HG02938 (cell line): ENCODE measurements at regions not wholly inside any gene's neighbourhood (a gene's known extent, or its start where the extent isn't known, plus 50 kb on each side); places are given as distances from the start of the nearest gene placed in this dataset.

Experiments
- ATAC-seq: cut with Tn5 transposase; IDR thresholded peaks from one replicate; pipeline ENCODE4 v1.9.1; 2021; ENCODE audit warnings: mild to moderate bottlenecking, moderate library complexity; ENCODE audit not compliant: unreplicated experiment

- ATAC-seq: no peak
Observed at GRCh38 chr12:19855851-19856250, 416.6 kb downstream of the AEBP2 start.

- ATAC-seq: no peak
Observed at GRCh38 chr12:19856389-19856788, 417.1 kb downstream of the AEBP2 start.

GRCh38 chr12:19857204-19857603, 417.9 kb downstream of the AEBP2 start:
- ATAC-seq: no peak

- ATAC-seq: no peak
Observed at GRCh38 chr12:19867151-19867550, 427.9 kb downstream of the AEBP2 start.

GRCh38 chr12:19867970-19868369, 428.7 kb downstream of the AEBP2 start:
- ATAC-seq: no peak

GRCh38 chr12:19869413-19869812, 430.1 kb downstream of the AEBP2 start:
- ATAC-seq: no peak

- no peak for ATAC-seq
Observed at GRCh38 chr12:19872621-19873540, 433.6 kb downstream of the AEBP2 start.

GRCh38 chr12:19880076-19880475, 440.8 kb downstream of the AEBP2 start:
- no peak for ATAC-seq

GRCh38 chr12:19880721-19881120, 441.4 kb downstream of the AEBP2 start:
- no peak for ATAC-seq

- no peak for ATAC-seq
Observed at GRCh38 chr12:19882346-19882745, 443.1 kb downstream of the AEBP2 start.

GRCh38 chr12:19884021-19884492, 444.8 kb downstream of the AEBP2 start:
- ATAC-seq: no peak

- ATAC-seq: no peak
Observed at GRCh38 chr12:19885093-19885812, 446.0 kb downstream of the AEBP2 start.

GRCh38 chr12:19886065-19886464, 446.8 kb downstream of the AEBP2 start:
- ATAC-seq: no peak

GRCh38 chr12:19886639-19887064, 447.4 kb downstream of the AEBP2 start:
- no peak for ATAC-seq

- no peak for ATAC-seq
Observed at GRCh38 chr12:19890024-19890423, 450.7 kb downstream of the AEBP2 start.

- ATAC-seq: no peak
Observed at GRCh38 chr12:19891936-19892591, 452.8 kb downstream of the AEBP2 start.

GRCh38 chr12:19893514-19893913, 454.2 kb downstream of the AEBP2 start:
- ATAC-seq: no peak

GRCh38 chr12:19894050-19894449, 454.8 kb downstream of the AEBP2 start:
- ATAC-seq: no peak

GRCh38 chr12:19894803-19895202, 455.5 kb downstream of the AEBP2 start:
- no peak for ATAC-seq

GRCh38 chr12:19895246-19896020, 456.1 kb downstream of the AEBP2 start:
- ATAC-seq: no peak

GRCh38 chr12:19896041-19896440, 456.7 kb downstream of the AEBP2 start:
- no peak for ATAC-seq
